CD4-positive, CD25-positive, alpha-beta regulatory T cell (primary cell): ENCODE measurements at regions not wholly inside any gene's neighbourhood (a gene's known extent, or its start where the extent isn't known, plus 50 kb on each side); places are given as distances from the start of the nearest gene placed in this dataset.
A peak's percentile ranks its signal among the peaks of the same experiment; 100 is the strongest.

ENCODE experiments used
- ATAC-seq, 2 donors: fragments of 150-1000 bp; cut with Tn5 transposase; one replicate each; pipeline ENCODE4 v1.10.0; 2021; ENCODE audit warnings: low read depth in 2 of 2, moderate number of reproducible peaks in 2 of 2, moderate library complexity in 1 of 2
- DNase-seq, 3 donors: peaks; one replicate each; pipeline versions ENCODE4 v3.0.0 to v3.0.0-alpha.2; 2012 to 2022; ENCODE audit warnings: mixed read lengths in 1 of 3
- H3K27ac ChIP-seq: one replicate; pipeline ENCODE4 v1.7.0; 2013; ENCODE audit warnings: mild to moderate bottlenecking, low read length; ENCODE audit not compliant: insufficient read depth, poor library complexity, severe bottlenecking
- H3K27me3 ChIP-seq: one replicate; pipeline ENCODE4 v1.7.0; 2013; ENCODE audit warnings: low read length; ENCODE audit not compliant: control insufficient read depth, insufficient read depth
- H3K36me3 ChIP-seq: one replicate; pipeline ENCODE4 v1.7.0; 2013; ENCODE audit warnings: mild to moderate bottlenecking, low read length, moderate library complexity; ENCODE audit not compliant: control insufficient read depth, insufficient read depth
- H3K4me1 ChIP-seq: 2 replicates; pipeline ENCODE4 v1.7.0; 2013; ENCODE audit warnings: mild to moderate bottlenecking, low read length; ENCODE audit not compliant: insufficient read depth, control insufficient read depth, poor library complexity, severe bottlenecking
- H3K4me3 ChIP-seq: one replicate; pipeline ENCODE4 v1.7.0; 2013; ENCODE audit warnings: low read depth, mild to moderate bottlenecking, low read length, moderate library complexity
- H3K9me3 ChIP-seq, 2 experiments: 1 replicate in 1 of 2; 2 replicates in 1 of 2; pipeline ENCODE4 v1.7.0; 2013; ENCODE audit warnings: low read length in 2 of 2, mild to moderate bottlenecking in 1 of 2, moderate library complexity in 1 of 2; ENCODE audit not compliant: control insufficient read depth in 2 of 2
- H3K27ac Mint-ChIP-seq, 3 donors: one replicate each; pipeline ENCODE4 v1.8.0; 2020 to 2022; ENCODE audit warnings: mild to moderate bottlenecking in 3 of 3, mixed read lengths in 3 of 3, moderate library complexity in 2 of 3
- H3K27me3 Mint-ChIP-seq: one replicate; pipeline ENCODE4 v1.8.0; 2022; ENCODE audit warnings: mild to moderate bottlenecking, mixed read lengths
- H3K36me3 Mint-ChIP-seq: one replicate; pipeline ENCODE4 v1.8.0; 2020; ENCODE audit warnings: mixed read lengths
- H3K4me1 Mint-ChIP-seq, 4 donors: one replicate each; pipeline ENCODE4 v1.8.0; 2020 to 2022; ENCODE audit warnings: mixed read lengths in 4 of 4, mild to moderate bottlenecking in 1 of 4
- H3K4me3 Mint-ChIP-seq, 4 donors: one replicate each; pipeline ENCODE4 v1.8.0; 2020 to 2022; ENCODE audit warnings: mild to moderate bottlenecking in 4 of 4, mixed read lengths in 4 of 4, moderate library complexity in 3 of 4
- H3K9me3 Mint-ChIP-seq, 7 donors: one replicate each; pipeline ENCODE4 v1.8.0; 2020 to 2022; ENCODE audit warnings: mixed read lengths in 7 of 7, mild to moderate bottlenecking in 3 of 7, moderate library complexity in 2 of 7

GRCh38 chr1:239943761-239944160 lies 147.9 kb upstream of the FMN2 start:
- no peak overlapping the region for H3K27ac ChIP-seq
- H3K9me3 ChIP-seq, result peaks cover 0 to 3% of the 10 kb centered on the region in 2 experiments
- DNase-seq (no peak), ATAC-seq (no peak)
- Mint-ChIP-seq H3K27ac (no peak overlapping the region), H3K4me1 (no peaks in the 10 kb centered on the region), H3K9me3 (peaks cover 0 to 8% (median 5%) of the 10 kb centered on the region in 7 donors), H3K4me3 (no peak overlapping the region), H3K36me3 (no peaks in the 10 kb centered on the region), H3K27me3 (peaks cover 4% of the 10 kb centered on the region)
- no peak overlapping the region for H3K4me3 ChIP-seq
- no peaks in the 10 kb centered on the region for H3K36me3 ChIP-seq
- H3K27me3 ChIP-seq, result no peaks in the 10 kb centered on the region
- H3K4me1 ChIP-seq, result no peaks in the 10 kb centered on the region

- no peaks in the 10 kb centered on the region for H3K36me3 Mint-ChIP-seq
- H3K27ac Mint-ChIP-seq, result no peak overlapping the region
- DNase-seq, result no peak
- peaks cover 4% of the 10 kb centered on the region for H3K27me3 Mint-ChIP-seq
- no peaks in the 10 kb centered on the region for H3K4me1 Mint-ChIP-seq
- no peak for ATAC-seq
- no peak overlapping the region for H3K4me3 ChIP-seq
- H3K4me3 Mint-ChIP-seq, result no peak overlapping the region
- H3K4me1 ChIP-seq, result no peaks in the 10 kb centered on the region
- H3K9me3 Mint-ChIP-seq, result peaks cover 0 to 8% (median 5%) of the 10 kb centered on the region in 7 donors
- no peak overlapping the region for H3K27ac ChIP-seq
- peaks cover 0 to 3% of the 10 kb centered on the region in 2 experiments for H3K9me3 ChIP-seq
- no peaks in the 10 kb centered on the region for H3K36me3 ChIP-seq
- H3K27me3 ChIP-seq, result no peaks in the 10 kb centered on the region
Measured at GRCh38 chr1:239944666-239945065, 147.0 kb upstream of the FMN2 start.

GRCh38 chr1:239947801-239948200 lies 143.9 kb upstream of the FMN2 start:
- Mint-ChIP-seq H3K4me3 (no peak overlapping the region), H3K27me3 (peaks cover 4% of the 10 kb centered on the region)

GRCh38 chr1:239951511-239952140 lies 140.1 kb upstream of the FMN2 start:
- Histone ChIP-seq H3K9me3 (no peaks in the 10 kb centered on the region), H3K27me3 (no peaks in the 10 kb centered on the region), H3K27ac (no peak overlapping the region), H3K36me3 (no peaks in the 10 kb centered on the region), H3K4me1 (no peaks in the 10 kb centered on the region), H3K4me3 (no peak overlapping the region)
- H3K4me3 Mint-ChIP-seq, result no peak overlapping the region
- H3K27me3 Mint-ChIP-seq, result peaks cover 4% of the 10 kb centered on the region
- H3K4me1 Mint-ChIP-seq, result no peaks in the 10 kb centered on the region
- ATAC-seq (no peak), DNase-seq (peak in 2 of 3 donors; percentile 32 to 68)
- H3K27ac Mint-ChIP-seq, result no peak overlapping the region
- H3K9me3 Mint-ChIP-seq, result peaks cover 0 to 2% (median 0%) of the 10 kb centered on the region in 7 donors
- H3K36me3 Mint-ChIP-seq, result no peaks in the 10 kb centered on the region

More at GRCh38 chr1:239947801-239948200, 143.9 kb upstream of the FMN2 start:
- Mint-ChIP-seq H3K36me3 (no peaks in the 10 kb centered on the region), H3K27ac (no peak overlapping the region), H3K4me1 (no peaks in the 10 kb centered on the region), H3K9me3 (peaks cover 0 to 6% (median 2%) of the 10 kb centered on the region in 7 donors)
- DNase-seq, result no peak
- peaks cover 0 to 3% of the 10 kb centered on the region in 2 experiments for H3K9me3 ChIP-seq
- no peak for ATAC-seq
- H3K4me1 ChIP-seq, result no peaks in the 10 kb centered on the region
- no peak overlapping the region for H3K27ac ChIP-seq
- H3K27me3 ChIP-seq, result no peaks in the 10 kb centered on the region
- no peaks in the 10 kb centered on the region for H3K36me3 ChIP-seq
- no peak overlapping the region for H3K4me3 ChIP-seq

- H3K36me3 ChIP-seq, result no peaks in the 10 kb centered on the region
- H3K27ac ChIP-seq, result no peak overlapping the region
- no peaks in the 10 kb centered on the region for H3K4me1 Mint-ChIP-seq
- H3K4me1 ChIP-seq, result no peaks in the 10 kb centered on the region
- H3K36me3 Mint-ChIP-seq, result no peaks in the 10 kb centered on the region
- H3K4me3 Mint-ChIP-seq, result no peak overlapping the region
- no peak overlapping the region for H3K27ac Mint-ChIP-seq
- ATAC-seq, result no peak
- peaks cover 0 to 2% (median 0%) of the 10 kb centered on the region in 7 donors for H3K9me3 Mint-ChIP-seq
- H3K27me3 Mint-ChIP-seq, result peaks cover 1% of the 10 kb centered on the region
- no peaks in the 10 kb centered on the region for H3K27me3 ChIP-seq
- no peak for DNase-seq
- no peaks in the 10 kb centered on the region for H3K9me3 ChIP-seq
- H3K4me3 ChIP-seq, result no peak overlapping the region
Measured at GRCh38 chr1:239952348-239953308, 139.1 kb upstream of the FMN2 start.

- Histone ChIP-seq H3K27ac (no peak overlapping the region), H3K4me1 (no peaks in the 10 kb centered on the region), H3K4me3 (no peak overlapping the region), H3K9me3 (no peaks in the 10 kb centered on the region), H3K36me3 (no peaks in the 10 kb centered on the region), H3K27me3 (no peaks in the 10 kb centered on the region)
- no peak for ATAC-seq
- no peak for DNase-seq
- Mint-ChIP-seq H3K27ac (no peak overlapping the region), H3K4me1 (no peaks in the 10 kb centered on the region), H3K9me3 (peaks cover 0 to 1% (median 0%) of the 10 kb centered on the region in 7 donors), H3K36me3 (no peaks in the 10 kb centered on the region), H3K4me3 (no peak overlapping the region), H3K27me3 (no peaks in the 10 kb centered on the region)
Measured at GRCh38 chr1:239954836-239955235, 136.8 kb upstream of the FMN2 start.

- no peak overlapping the region for H3K4me3 ChIP-seq
- no peak overlapping the region for H3K27ac Mint-ChIP-seq
- H3K27me3 ChIP-seq, result no peaks in the 10 kb centered on the region
- ATAC-seq (no peak), DNase-seq (no peak)
- peaks cover 0 to 1% (median 0%) of the 10 kb centered on the region in 7 donors for H3K9me3 Mint-ChIP-seq
- no peaks in the 10 kb centered on the region for H3K27me3 Mint-ChIP-seq
- H3K27ac ChIP-seq, result no peak overlapping the region
- no peaks in the 10 kb centered on the region for H3K36me3 Mint-ChIP-seq
- H3K4me1 ChIP-seq, result no peaks in the 10 kb centered on the region
- no peaks in the 10 kb centered on the region for H3K9me3 ChIP-seq
- H3K4me3 Mint-ChIP-seq, result no peak overlapping the region
- H3K4me1 Mint-ChIP-seq, result no peaks in the 10 kb centered on the region
- H3K36me3 ChIP-seq, result no peaks in the 10 kb centered on the region
Measured at GRCh38 chr1:239955431-239955830, 136.3 kb upstream of the FMN2 start.
